ENCODE measurements at regions not wholly inside any gene's neighbourhood (a gene's known extent, or its start where the extent isn't known, plus 50 kb on each side); places are given as distances from the start of the nearest gene placed in this dataset.

- Histone ChIP-seq H3K27me3 (ENCODE audit: control insufficient read depth in 2 of 2, insufficient read depth in 2 of 2, low read length in 2 of 2) (no peaks in the 10 kb centered on the region), H3K4me3 (replicated peaks in 1 of 3; ENCODE audit: insufficient read depth in 1 of 3, low read depth in 1 of 3, low read length in 3 of 3) (no peak overlapping the region), H3K9me3 (replicated peaks; ENCODE audit: control insufficient read depth, insufficient read depth, low read length) (no peaks in the 10 kb centered on the region), H3K4me2 (ENCODE audit: insufficient read depth, low read length) (no peak overlapping the region), H3K79me2 (ENCODE audit: control insufficient read depth, insufficient read depth, low read length) (no peaks in the 10 kb centered on the region), H3K9me1 (replicated peaks; ENCODE audit: control insufficient read depth, extremely low read depth, insufficient read depth, low read length) (no peaks in the 10 kb centered on the region), H3K27ac (ENCODE audit: insufficient read depth, low read depth, low read length) (no peak overlapping the region), H2AFZ (ENCODE audit: low read depth, low read length) (no peak overlapping the region), H3K4me1 (ENCODE audit: control insufficient read depth, extremely low read depth, insufficient read depth, low read length) (no peaks in the 10 kb centered on the region), H3K36me3 (ENCODE audit: control insufficient read depth in 2 of 2, extremely low read depth in 1 of 2, insufficient read depth in 2 of 2, low read length in 2 of 2) (no peaks in the 10 kb centered on the region), H3K9ac (replicated peaks; ENCODE audit: extremely low read depth, insufficient read depth, low read length) (no peak overlapping the region), H4K20me1 (replicated peaks; ENCODE audit: control insufficient read depth, extremely low read depth, insufficient read depth, low read length) (no peaks in the 10 kb centered on the region)
- CTCF ChIA-PET: no interaction called here
- FAIRE-seq (no peak), DNase-seq (ENCODE audit: low read depth, low spot score) (no peak)
- no peak for TF ChIP-seq CTCF (IDR thresholded peaks at IDR 0.05; ENCODE audit: extremely low read depth in 1 of 2, insufficient read depth in 1 of 2, low read depth in 1 of 2, low read length in 2 of 2)
- no peak for TF ChIP-seq JUN (IDR thresholded peaks at IDR 0.05; ENCODE audit: borderline replicate concordance, insufficient read depth, insufficient read length, low read depth)
- TF ChIP-seq MYC (IDR thresholded peaks at IDR 0.05; ENCODE audit: low read depth, low read length): no peak
- no peak for TF ChIP-seq POLR2AphosphoS5 (IDR thresholded peaks at IDR 0.05; ENCODE audit: insufficient read depth, low read depth, low read length)
- TF ChIP-seq POLR2A (IDR thresholded peaks at IDR 0.05; ENCODE audit: low read depth, low read length): no peak
- no peak for TF ChIP-seq FOS (IDR thresholded peaks at IDR 0.05; ENCODE audit: borderline replicate concordance, insufficient read depth, low read length)
- TF ChIP-seq MAX (IDR thresholded peaks at IDR 0.05; ENCODE audit: insufficient read depth, insufficient read length): no peak
- POLR2A ChIA-PET: no interaction called here
- intact Hi-C loops (cut with micrococcal nuclease): no loop called here
- dilution Hi-C loops (cut with MboI; ENCODE audit: extremely low pct_ligation_motif_present, low sequenced_read_pairs): no loop called here
- no TSS peak for BruUV-seq (replicated peaks)
These were observed 144.9 kb upstream of the NECTIN1 start for GRCh38 chr11:119873761-119874421.

Data from endothelial cell of umbilical vein (primary cell).